ENCODE measurements at regions not wholly inside any gene's neighbourhood (a gene's known extent, or its start where the extent isn't known, plus 50 kb on each side); places are given as distances from the start of the nearest gene placed in this dataset.

DNA sequence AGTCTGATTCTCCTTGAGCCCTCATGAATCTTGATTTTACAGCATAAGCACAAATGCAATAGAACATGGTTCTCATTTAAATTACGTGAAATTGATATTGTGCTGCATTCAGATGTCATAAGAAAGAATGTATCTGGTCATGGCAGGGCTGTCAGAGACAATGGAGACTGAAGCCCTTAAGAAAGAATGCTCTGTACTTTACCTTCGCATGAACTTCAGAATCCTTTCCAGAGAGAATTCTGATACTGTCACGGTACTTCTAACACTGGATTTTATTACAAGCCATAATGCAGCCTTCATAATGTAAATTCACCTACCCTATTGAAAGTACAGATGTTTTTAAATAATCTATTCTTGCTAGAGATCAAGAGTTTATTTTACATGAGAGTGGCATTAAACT is 677.9 kb upstream of the ADGRL3 start:
- H3K27me3 ChIP-seq, result no peaks in the 10 kb centered on the region
- no peak overlapping the region for H3K27ac ChIP-seq
- H3K4me1 ChIP-seq (ENCODE audit: low read depth), result no peaks in the 10 kb centered on the region
- H3K9me3 ChIP-seq (ENCODE audit: low read depth), result no peaks in the 10 kb centered on the region
- TF ChIP-seq CTCF (IDR thresholded peaks at IDR 0.05; ENCODE audit: low read depth, low read length), result no peak
- no peak for DNase-seq (ENCODE audit: low read depth in 1 of 2, low spot score in 1 of 2)
- no peaks in the 10 kb centered on the region for H3K36me3 ChIP-seq
- H3K4me3 ChIP-seq, result no peak overlapping the region

DNA sequence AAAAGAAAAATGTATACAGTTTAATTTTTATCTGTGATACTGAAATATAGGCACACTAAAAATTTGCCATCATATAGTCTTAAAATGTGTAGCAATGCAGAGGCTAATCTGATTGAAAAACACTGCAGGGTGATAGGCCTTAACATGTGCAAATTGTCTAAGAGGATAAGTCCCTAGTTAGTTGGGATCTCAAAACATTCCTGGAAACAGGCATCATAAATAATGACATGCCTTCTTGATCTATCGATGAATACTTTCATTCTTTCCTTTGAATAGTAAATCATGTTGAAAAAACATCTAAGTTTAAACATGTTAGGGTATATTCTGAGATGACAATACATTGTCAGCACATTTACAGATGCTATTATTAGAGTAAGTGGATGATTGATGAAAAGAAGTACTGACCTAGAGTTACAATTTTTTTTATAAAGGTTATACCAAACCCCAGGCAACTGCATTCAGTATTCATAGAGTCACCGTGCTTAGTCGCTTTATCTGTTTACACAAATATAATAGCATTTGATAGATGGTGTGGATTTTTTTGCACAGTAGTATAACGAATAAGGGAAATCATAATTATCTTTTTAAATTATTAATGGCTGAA is 668.2 kb upstream of the ADGRL3 start:
- Histone ChIP-seq H3K36me3 (no peaks in the 10 kb centered on the region), H3K27me3 (no peaks in the 10 kb centered on the region), H3K27ac (no peak overlapping the region), H3K9me3 (ENCODE audit: low read depth) (no peaks in the 10 kb centered on the region), H3K4me3 (no peak overlapping the region), H3K4me1 (ENCODE audit: low read depth) (no peaks in the 10 kb centered on the region)
- no peak for DNase-seq (ENCODE audit: low read depth in 1 of 2, low spot score in 1 of 2)
- no peak for TF ChIP-seq CTCF (IDR thresholded peaks at IDR 0.05; ENCODE audit: low read depth, low read length)

DNA sequence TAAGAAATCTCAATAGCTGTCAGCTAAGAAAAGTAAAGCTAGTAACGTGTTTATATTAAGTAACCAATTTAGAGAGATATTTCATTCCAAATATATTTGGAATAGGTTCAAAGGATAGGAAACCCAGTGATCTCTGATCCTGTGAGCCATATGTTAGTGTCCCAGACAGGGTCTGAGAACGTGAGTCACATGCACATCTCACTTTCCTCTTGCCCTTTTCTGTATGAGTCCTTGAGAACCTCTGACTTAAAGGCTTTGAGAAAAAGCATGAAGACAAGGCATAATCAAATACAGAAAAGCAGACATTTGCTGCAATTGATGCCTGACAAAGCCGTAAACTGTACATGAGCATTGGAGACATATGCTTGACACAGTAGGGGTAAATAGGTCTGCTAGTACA is 655.1 kb upstream of the ADGRL3 start:
- no peaks in the 10 kb centered on the region for H3K4me1 ChIP-seq (ENCODE audit: low read depth)
- no peak overlapping the region for H3K27ac ChIP-seq
- no peaks in the 10 kb centered on the region for H3K27me3 ChIP-seq
- no peaks in the 10 kb centered on the region for H3K9me3 ChIP-seq (ENCODE audit: low read depth)
- TF ChIP-seq CTCF (IDR thresholded peaks at IDR 0.05; ENCODE audit: low read depth, low read length), result no peak
- H3K36me3 ChIP-seq, result no peaks in the 10 kb centered on the region
- H3K4me3 ChIP-seq, result no peak overlapping the region
- no peak for DNase-seq (ENCODE audit: low read depth in 1 of 2, low spot score in 1 of 2)

DNA sequence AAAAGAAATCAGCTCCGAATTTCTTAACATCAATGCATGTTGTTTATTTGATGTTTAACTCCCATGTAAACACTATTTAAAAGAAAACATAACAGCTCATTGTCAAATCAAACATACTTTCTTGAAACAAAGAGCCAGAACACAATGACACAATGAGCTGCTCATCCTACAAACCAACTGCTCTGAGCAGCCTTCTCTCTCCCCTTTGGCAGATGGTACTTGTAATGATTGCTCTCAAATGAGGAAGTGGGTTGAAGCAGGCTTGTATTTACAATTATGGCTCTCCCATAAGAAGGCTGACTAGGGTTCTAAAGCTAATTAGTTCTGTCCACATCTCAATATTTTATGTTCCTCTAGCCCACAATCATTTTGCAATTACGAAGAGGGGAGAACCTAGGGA is 637.8 kb upstream of the ADGRL3 start:
- no peaks in the 10 kb centered on the region for H3K27me3 ChIP-seq

GRCh38 chr4:60565558-60565957 is 634.6 kb upstream of the ADGRL3 start:
- no peak overlapping the region for H3K27ac ChIP-seq
- no peak for TF ChIP-seq CTCF (IDR thresholded peaks at IDR 0.05; ENCODE audit: low read depth, low read length)
- H3K4me3 ChIP-seq, result no peak overlapping the region
- H3K9me3 ChIP-seq (ENCODE audit: low read depth), result no peaks in the 10 kb centered on the region
- H3K4me1 ChIP-seq (ENCODE audit: low read depth), result no peaks in the 10 kb centered on the region
- H3K36me3 ChIP-seq, result no peaks in the 10 kb centered on the region
- DNase-seq (ENCODE audit: low read depth in 1 of 2, low spot score in 1 of 2), result no peak
- no peaks in the 10 kb centered on the region for H3K27me3 ChIP-seq

More for the DNA sequence above, 637.8 kb upstream of the ADGRL3 start:
- Histone ChIP-seq H3K9me3 (ENCODE audit: low read depth) (no peaks in the 10 kb centered on the region), H3K4me3 (no peak overlapping the region), H3K4me1 (ENCODE audit: low read depth) (no peaks in the 10 kb centered on the region), H3K27ac (no peak overlapping the region), H3K36me3 (no peaks in the 10 kb centered on the region)
- DNase-seq (ENCODE audit: low read depth in 1 of 2, low spot score in 1 of 2), result no peak
- no peak for TF ChIP-seq CTCF (IDR thresholded peaks at IDR 0.05; ENCODE audit: low read depth, low read length)

GRCh38 chr4:60575336-60575735 is 624.8 kb upstream of the ADGRL3 start:
- H3K9me3 ChIP-seq (ENCODE audit: low read depth), result no peaks in the 10 kb centered on the region
- no peak for DNase-seq (ENCODE audit: low read depth in 1 of 2, low spot score in 1 of 2)
- H3K27ac ChIP-seq, result no peak overlapping the region
- TF ChIP-seq CTCF (IDR thresholded peaks at IDR 0.05; ENCODE audit: low read depth, low read length), result no peak
- H3K4me1 ChIP-seq (ENCODE audit: low read depth), result no peaks in the 10 kb centered on the region
- H3K27me3 ChIP-seq, result no peaks in the 10 kb centered on the region
- H3K36me3 ChIP-seq, result no peaks in the 10 kb centered on the region
- H3K4me3 ChIP-seq, result no peak overlapping the region
